CD14-positive monocyte (primary cell): ENCODE measurements at regions not wholly inside any gene's neighbourhood (a gene's known extent, or its start where the extent isn't known, plus 50 kb on each side); places are given as distances from the start of the nearest gene placed in this dataset. TPM values are rescaled to one million over a fixed set of nuclear protein-coding genes. Genes with fewer than 3 reads are reported as not detected.

Source experiments
- DNase-seq, 3 donors: peaks; one replicate each; pipeline ENCODE4 v3.0.0-alpha.2; 2011 to 2022
- H2AFZ ChIP-seq: 2 replicates; pipeline ENCODE4 v1.6.0; 2012; ENCODE audit warnings: mild to moderate bottlenecking, low read depth, low read length, inconsistent platforms; ENCODE audit not compliant: insufficient read depth, poor library complexity, severe bottlenecking
- H3K27ac ChIP-seq, 2 donors: 1 replicate in 1 of 2; 2 replicates in 1 of 2; pipeline ENCODE4 v1.5.1; 2012 to 2013; ENCODE audit warnings: low read length in 2 of 2, control low read depth in 1 of 2, inconsistent platforms in 1 of 2, low read depth in 1 of 2, mild to moderate bottlenecking in 1 of 2
- H3K27me3 ChIP-seq, 2 donors: one replicate each; pipeline versions ENCODE4 v1.6.0 to v1.6.1; 2011 to 2013; ENCODE audit warnings: low read length in 2 of 2; ENCODE audit not compliant: control insufficient read depth in 2 of 2, insufficient read depth in 2 of 2
- H3K36me3 ChIP-seq, 2 donors: replicated peaks in 1 of 2; 1 replicate in 1 of 2; 2 replicates in 1 of 2; pipeline versions ENCODE4 v1.5.1 to v1.6.1; 2012 to 2013; ENCODE audit warnings: low read length in 2 of 2, control low read depth in 1 of 2, inconsistent platforms in 1 of 2, mild to moderate bottlenecking in 1 of 2; ENCODE audit not compliant: insufficient read depth in 2 of 2, control insufficient read depth in 1 of 2
- H3K4me1 ChIP-seq, 2 donors: 1 replicate in 1 of 2; 2 replicates in 1 of 2; pipeline versions ENCODE4 v1.5.1 to v1.6.1; 2012 to 2013; ENCODE audit warnings: low read length in 2 of 2, control low read depth in 1 of 2, inconsistent platforms in 1 of 2, mild to moderate bottlenecking in 1 of 2, moderate library complexity in 1 of 2; ENCODE audit not compliant: insufficient read depth in 2 of 2, control insufficient read depth in 1 of 2
- H3K4me2 ChIP-seq: replicated peaks from 2 replicates; pipeline ENCODE3; 2012; ENCODE audit warnings: low read length, moderate library complexity, mild to moderate bottlenecking; ENCODE audit not compliant: poor library complexity, severe bottlenecking; ENCODE audit errors: extremely low read depth
- H3K4me3 ChIP-seq, 3 experiments: fragments of 200-600 bp in 1 of 3; sonication (generic) in 1 of 3; replicated peaks in 1 of 3; 1 replicate in 2 of 3; 2 replicates in 1 of 3; pipeline ENCODE4 v1.5.1; 2011 to 2013; ENCODE audit warnings: low read length in 3 of 3, mild to moderate bottlenecking in 3 of 3, control low read depth in 2 of 3, low read depth in 2 of 3, inconsistent platforms in 1 of 3, moderate library complexity in 1 of 3
- H3K79me2 ChIP-seq: 2 replicates; pipeline ENCODE4 v1.6.0; 2012; ENCODE audit warnings: mild to moderate bottlenecking, control low read depth, inconsistent platforms, low read length, moderate library complexity; ENCODE audit not compliant: insufficient read depth
- H3K9ac ChIP-seq: 2 replicates; pipeline ENCODE4 v1.6.0; 2017; ENCODE audit warnings: low read length, mild to moderate bottlenecking; ENCODE audit not compliant: insufficient read depth, poor library complexity, severe bottlenecking
- H3K9me3 ChIP-seq, 2 donors: replicated peaks in 1 of 2; 1 replicate in 1 of 2; 2 replicates in 1 of 2; pipeline versions ENCODE4 v1.5.1 to v1.6.1; 2012 to 2013; ENCODE audit warnings: low read length in 2 of 2, control low read depth in 1 of 2; ENCODE audit not compliant: control insufficient read depth in 1 of 2, insufficient read depth in 1 of 2
- H4K20me1 ChIP-seq: 2 replicates; pipeline ENCODE4 v1.6.0; 2012; ENCODE audit warnings: mild to moderate bottlenecking, low read length, control low read depth, moderate library complexity; ENCODE audit not compliant: insufficient read depth
- H3K27ac Mint-ChIP-seq, 7 donors: one replicate each; pipeline ENCODE4 v1.8.0; 2020; ENCODE audit warnings: mild to moderate bottlenecking in 7 of 7, mixed read lengths in 7 of 7, moderate library complexity in 6 of 7, inconsistent platforms in 2 of 7
- H3K27me3 Mint-ChIP-seq, 3 donors: one replicate each; pipeline ENCODE4 v1.8.0; 2021 to 2022; ENCODE audit warnings: low read depth in 3 of 3, mild to moderate bottlenecking in 3 of 3, mixed read lengths in 3 of 3, moderate library complexity in 3 of 3, inconsistent platforms in 1 of 3
- H3K36me3 Mint-ChIP-seq, 2 donors: one replicate each; pipeline ENCODE4 v1.8.0; 2020; ENCODE audit warnings: mixed read lengths in 2 of 2, inconsistent platforms in 1 of 2, mild to moderate bottlenecking in 1 of 2
- H3K4me1 Mint-ChIP-seq: one replicate; pipeline ENCODE4 v1.8.0; 2020; ENCODE audit warnings: mild to moderate bottlenecking, mixed read lengths
- H3K4me3 Mint-ChIP-seq, 2 donors: one replicate each; pipeline ENCODE4 v1.8.0; 2020; ENCODE audit warnings: mild to moderate bottlenecking in 2 of 2, mixed read lengths in 2 of 2, moderate library complexity in 1 of 2
- H3K9me3 Mint-ChIP-seq, 7 donors: one replicate each; pipeline ENCODE4 v1.8.0; 2020 to 2022; ENCODE audit warnings: mixed read lengths in 7 of 7, mild to moderate bottlenecking in 6 of 7, moderate library complexity in 6 of 7, inconsistent platforms in 2 of 7
- WGBS: methylation state at CpG from one replicate; pipeline ENCODE4 v1.1.5; 2013; ENCODE audit warnings: missing lambda C conversion rate; ENCODE audit not compliant: insufficient coverage; 5-methylcytosine and 5-hydroxymethylcytosine counted together
- intact Hi-C, 2 donors: fragments of 100-400 bp; cut with micrococcal nuclease; formaldehyde crosslinking; loops; one replicate each; pipeline versions ENCODE4 v1.15.0 to v1.15.1; 2023
- small RNA-seq: library from RNA; depleted of rRNA; stranded (forward); fragments of <200 nt; gene quantifications from one replicate; pipeline ENCODE3, GENCODE V24; 2012; ENCODE audit warnings: low read depth; ENCODE audit not compliant: insufficient read length
- TF ChIP-seq, protein P1 (sequence below): fragments of 200-600 bp; IDR thresholded peaks from one replicate; pipeline ENCODE4 v1.8.0; 2022; ENCODE audit warnings: antibody characterized with exemption, mild to moderate bottlenecking

GRCh38 chrX:73903941-73904340 lies 51.4 kb upstream of the XIST start:
- Histone ChIP-seq H3K27ac (no peak overlapping the region), H3K4me2 (no peak overlapping the region), H4K20me1 (no peaks in the 10 kb centered on the region), H3K4me1 (no peaks in the 10 kb centered on the region), H3K79me2 (no peaks in the 10 kb centered on the region), H3K9ac (no peak overlapping the region), H3K36me3 (no peaks in the 10 kb centered on the region), H2AFZ (no peak overlapping the region), H3K4me3 (no peak overlapping the region), H3K9me3 (peaks cover 7 to 11% of the 10 kb centered on the region in 2 donors), H3K27me3 (no peaks in the 10 kb centered on the region)
- Mint-ChIP-seq H3K27ac (no peak overlapping the region), H3K4me1 (no peaks in the 10 kb centered on the region), H3K27me3 (peaks cover 0 to 7% (median 0%) of the 10 kb centered on the region in 3 donors), H3K9me3 (peaks cover 2 to 30% (median 21%) of the 10 kb centered on the region in 7 donors), H3K4me3 (no peak overlapping the region), H3K36me3 (no peaks in the 10 kb centered on the region)
- DNase-seq = no peak
- WGBS = no CpG with 5 or more reads among the region's 3 CpGs
- intact Hi-C loops = no loop called here
- TF ChIP-seq, protein P1, sequence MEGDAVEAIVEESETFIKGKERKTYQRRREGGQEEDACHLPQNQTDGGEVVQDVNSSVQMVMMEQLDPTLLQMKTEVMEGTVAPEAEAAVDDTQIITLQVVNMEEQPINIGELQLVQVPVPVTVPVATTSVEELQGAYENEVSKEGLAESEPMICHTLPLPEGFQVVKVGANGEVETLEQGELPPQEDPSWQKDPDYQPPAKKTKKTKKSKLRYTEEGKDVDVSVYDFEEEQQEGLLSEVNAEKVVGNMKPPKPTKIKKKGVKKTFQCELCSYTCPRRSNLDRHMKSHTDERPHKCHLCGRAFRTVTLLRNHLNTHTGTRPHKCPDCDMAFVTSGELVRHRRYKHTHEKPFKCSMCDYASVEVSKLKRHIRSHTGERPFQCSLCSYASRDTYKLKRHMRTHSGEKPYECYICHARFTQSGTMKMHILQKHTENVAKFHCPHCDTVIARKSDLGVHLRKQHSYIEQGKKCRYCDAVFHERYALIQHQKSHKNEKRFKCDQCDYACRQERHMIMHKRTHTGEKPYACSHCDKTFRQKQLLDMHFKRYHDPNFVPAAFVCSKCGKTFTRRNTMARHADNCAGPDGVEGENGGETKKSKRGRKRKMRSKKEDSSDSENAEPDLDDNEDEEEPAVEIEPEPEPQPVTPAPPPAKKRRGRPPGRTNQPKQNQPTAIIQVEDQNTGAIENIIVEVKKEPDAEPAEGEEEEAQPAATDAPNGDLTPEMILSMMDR = no peak

Small RNA genes in the stretch of these regions (small RNA-seq; reads per million reads assigned to genes)
- gene ATP5MDP1 (not detected), gene DDX3P2 (not detected), gene MIR374B (2,501 reads per million, percentile 99 among the genes with 10 or more reads in this experiment), gene MIR421 (52.9 reads per million, percentile 94 among the genes with 10 or more reads in this experiment), gene RF02124 (not detected), gene RF02125 (not detected)
